ENCODE measurements at regions not wholly inside any gene's neighbourhood (a gene's known extent, or its start where the extent isn't known, plus 50 kb on each side); places are given as distances from the start of the nearest gene placed in this dataset.

DNA sequence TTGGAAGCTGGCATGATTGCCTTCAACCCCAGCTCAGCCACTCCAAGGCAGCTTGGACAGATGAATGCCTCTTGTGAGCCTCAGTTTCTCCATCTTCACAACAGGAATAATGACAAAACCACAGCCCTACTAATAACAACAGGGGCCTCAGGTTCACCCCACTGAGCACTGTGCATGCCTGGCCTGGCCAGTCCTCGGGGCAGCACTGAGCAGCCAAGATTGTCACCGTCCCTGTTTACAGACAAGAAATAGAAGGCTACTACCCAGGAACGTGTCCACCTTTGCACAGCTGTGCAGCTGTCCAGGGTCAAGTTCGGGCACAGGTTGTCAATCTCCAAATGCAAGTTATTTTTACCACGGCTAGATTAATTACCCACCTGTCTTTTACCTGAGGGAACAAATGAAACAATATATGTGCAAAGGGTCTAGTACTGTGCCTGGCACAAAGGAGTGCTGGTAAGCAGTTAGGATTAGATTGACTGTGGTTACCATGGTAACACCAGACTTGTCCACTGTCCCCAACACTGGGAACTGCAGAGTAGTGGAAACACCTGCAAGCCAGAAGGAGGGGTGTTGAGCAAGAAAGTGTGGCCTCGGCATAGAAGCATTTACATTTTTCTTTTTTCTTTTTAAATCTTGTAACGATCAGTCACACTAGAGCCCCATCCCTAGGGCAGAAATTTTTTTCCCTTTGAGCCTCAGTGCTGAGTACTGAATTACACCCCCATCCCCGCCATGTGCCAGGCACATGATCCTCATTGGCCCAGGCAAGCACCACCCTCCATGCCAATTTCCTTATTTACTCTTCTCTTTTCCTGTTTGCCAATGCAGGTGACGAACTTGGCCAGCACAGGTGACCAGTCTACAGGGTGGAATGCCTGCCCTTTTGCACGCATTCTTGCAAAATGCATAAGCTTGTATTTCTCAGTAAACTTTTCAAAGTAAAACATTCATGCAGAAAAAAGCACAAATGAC is 66.3 kb upstream of the SLC6A6 start:
- DNase-seq (ENCODE audit: low spot score), result no peak

DNA sequence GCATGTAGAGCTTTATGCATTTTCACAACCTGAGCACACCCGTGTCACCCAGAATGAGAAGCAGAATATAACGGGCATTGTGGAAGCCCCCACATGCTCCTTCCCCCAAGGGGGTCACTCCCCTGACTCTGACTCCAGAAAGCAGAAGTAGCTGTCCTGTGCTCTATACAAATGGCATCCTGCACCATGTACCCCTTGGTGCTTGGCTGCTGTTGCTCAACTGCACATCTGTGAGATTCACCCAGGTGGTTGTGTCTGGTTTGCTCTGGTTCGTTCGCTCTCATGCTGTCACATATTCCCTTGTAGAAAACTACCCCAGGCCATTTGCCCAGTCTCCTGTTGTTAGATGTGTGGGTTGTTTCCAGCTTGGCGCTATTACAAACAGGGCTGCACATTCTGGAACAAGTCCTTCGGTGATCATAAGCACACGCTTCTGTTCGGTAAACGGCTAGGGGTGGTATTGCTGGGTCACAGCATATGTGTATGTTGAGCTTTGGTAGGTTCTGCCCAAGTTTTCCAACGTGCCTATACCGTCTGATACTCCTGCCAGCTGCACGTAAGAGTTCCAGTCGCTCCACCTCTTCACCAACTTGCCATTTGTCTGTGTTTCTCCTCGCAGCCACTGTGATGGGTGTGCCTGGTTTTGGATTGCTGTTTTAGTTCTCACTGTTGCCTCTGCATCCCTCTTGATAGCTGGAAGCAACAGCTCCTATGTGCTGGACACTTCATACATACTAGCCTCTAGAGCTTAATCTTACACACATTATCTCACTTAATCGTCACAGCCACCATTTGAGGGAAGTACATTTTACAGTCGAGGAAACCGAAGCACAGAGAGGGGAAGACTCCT is 65.4 kb upstream of the SLC6A6 start:
- no peak for DNase-seq (ENCODE audit: low spot score)

DNA sequence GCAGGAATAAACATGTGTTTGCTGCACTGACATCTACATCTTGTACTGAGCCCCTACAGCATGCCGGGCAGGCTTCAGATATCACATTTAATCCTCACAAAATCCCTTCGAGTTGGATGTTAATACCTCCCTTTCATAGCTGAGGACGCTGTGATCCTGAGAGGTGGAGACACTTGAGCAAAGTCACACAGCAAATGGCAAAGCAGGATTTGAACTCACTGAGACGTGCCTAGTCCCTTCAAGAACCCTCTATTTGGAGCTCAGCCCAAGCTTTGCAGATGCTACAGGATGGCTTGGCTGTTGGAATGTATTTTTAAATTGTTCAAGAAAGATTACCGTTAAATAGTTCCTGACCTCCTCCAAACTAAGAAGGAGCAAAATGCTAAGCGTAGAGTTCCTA is 64.6 kb upstream of the SLC6A6 start:
- no peak for DNase-seq (ENCODE audit: low spot score)

- no peak for DNase-seq (ENCODE audit: low spot score)
These were observed 64.2 kb upstream of the SLC6A6 start for GRCh38 chr3:14338242-14338641.

- no peak for DNase-seq (ENCODE audit: low spot score)
These were observed 63.4 kb upstream of the SLC6A6 start for GRCh38 chr3:14338898-14339458.

GRCh38 chr3:14340960-14341708 is 61.3 kb upstream of the SLC6A6 start:
- DNase-seq (ENCODE audit: low spot score), result no peak

- peak; percentile 47 for DNase-seq (ENCODE audit: low spot score)
These were observed 58.9 kb upstream of the SLC6A6 start for GRCh38 chr3:14343338-14344112.

DNA sequence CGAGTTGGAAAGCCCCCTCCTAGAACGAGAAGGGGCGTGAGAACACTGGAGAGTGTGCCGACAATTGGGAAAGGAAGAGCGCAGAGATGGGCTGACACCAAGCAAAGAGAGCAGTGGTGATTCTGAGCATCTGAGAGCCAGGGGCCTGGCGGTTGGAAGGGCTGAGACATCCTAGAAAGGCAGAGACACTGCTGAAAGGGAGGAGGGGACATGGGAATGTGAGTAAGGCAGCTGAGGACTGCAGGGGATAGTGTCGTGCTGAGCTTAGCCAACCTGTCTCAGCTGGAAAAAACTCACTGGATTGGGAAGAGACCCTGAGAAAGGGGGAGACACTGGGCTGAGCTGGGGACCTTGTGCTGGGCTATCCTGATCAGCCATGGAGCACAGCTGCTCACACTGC is 58.1 kb upstream of the SLC6A6 start:
- no peak for DNase-seq (ENCODE audit: low spot score)

DNA sequence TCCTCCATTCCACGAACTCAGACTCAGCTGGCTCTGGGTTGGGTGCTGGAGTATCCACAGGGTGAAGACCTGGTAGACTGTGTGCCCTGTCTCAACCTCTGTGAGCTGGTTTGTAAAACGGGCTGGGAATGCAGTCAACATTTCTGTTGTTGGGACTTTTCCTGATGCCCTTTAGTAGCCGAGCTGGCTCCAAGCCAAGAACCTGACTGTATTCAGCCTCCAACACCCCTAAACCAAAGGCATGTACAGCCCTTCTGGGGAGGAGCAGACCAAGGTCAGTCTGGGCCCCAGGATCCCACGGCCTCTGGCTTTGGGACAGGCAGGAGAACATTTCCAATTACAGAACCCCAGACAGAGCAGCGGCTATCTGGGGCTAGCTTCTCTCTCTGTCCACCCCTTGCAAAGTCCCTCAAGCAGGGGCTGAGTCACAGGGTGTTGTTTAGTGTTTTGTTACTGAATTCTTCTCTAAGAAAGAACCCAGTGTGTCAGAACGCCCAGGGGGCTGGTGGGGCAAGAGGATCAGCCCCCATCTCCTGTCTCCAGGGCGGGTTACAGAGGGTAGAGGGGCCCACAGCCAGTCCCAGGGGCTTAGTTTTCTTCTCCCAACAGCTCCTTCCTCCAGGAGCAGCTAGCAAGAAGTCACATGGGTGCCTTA is 56.8 kb upstream of the SLC6A6 start:
- DNase-seq (ENCODE audit: low spot score), result peak; percentile 54

- no peak for DNase-seq (ENCODE audit: low spot score)
These were observed 56.2 kb upstream of the SLC6A6 start for GRCh38 chr3:14346191-14346590.

- DNase-seq (ENCODE audit: low spot score), result no peak
These were observed 55.8 kb upstream of the SLC6A6 start for GRCh38 chr3:14346642-14347041.

GRCh38 chr3:14347110-14347509 is 55.3 kb upstream of the SLC6A6 start:
- no peak for DNase-seq (ENCODE audit: low spot score)

DNA sequence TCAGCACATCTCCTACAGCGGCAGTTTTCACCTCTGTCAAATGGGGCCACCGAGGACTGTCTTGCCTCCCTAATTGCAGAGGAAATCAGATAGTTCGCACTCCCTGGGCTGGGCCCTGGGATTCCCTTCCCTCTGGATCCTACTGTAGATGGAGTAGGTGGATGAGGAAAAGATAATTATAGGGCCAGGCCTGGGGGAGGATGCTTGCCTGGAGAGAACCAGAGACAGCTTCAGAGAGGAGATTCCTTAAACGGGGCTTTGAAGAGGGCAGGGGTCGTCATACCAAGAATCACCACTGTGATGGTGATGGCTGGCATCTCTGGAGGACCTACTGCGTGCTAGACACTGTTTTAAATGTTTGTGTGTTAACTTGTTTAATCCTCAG is 50.8 kb upstream of the SLC6A6 start:
- no peak for DNase-seq (ENCODE audit: low spot score)

- DNase-seq (ENCODE audit: low spot score), result no peak
These were observed 50.3 kb upstream of the SLC6A6 start for GRCh38 chr3:14352002-14352627.

Measured in AG20443 (cell line).